Testis (tissue), 2 donors: ENCODE measurements at regions not wholly inside any gene's neighbourhood (a gene's known extent, or its start where the extent isn't known, plus 50 kb on each side); places are given as distances from the start of the nearest gene placed in this dataset.
"Not testable (repeated sequence)": the region's sequence is repeated elsewhere in the genome, so short reads cannot be mapped to it uniquely, and the experiment has no call there.

Source experiments
- CTCF ChIP-seq, 3 experiments: fragments of 450-650 bp in 2 of 3; fragments of 200-600 bp in 1 of 3; sonication (generic) in 1 of 3; IDR thresholded peaks; one replicate each; pipeline ENCODE4 v1.5.1; 2016 to 2019; ENCODE audit warnings: antibody characterized with exemption in 3 of 3, mild to moderate bottlenecking in 2 of 3, moderate library complexity in 1 of 3
- POLR2A ChIP-seq: fragments of 450-650 bp; IDR thresholded peaks from one replicate; pipeline ENCODE4 v1.6.1; 2017; ENCODE audit warnings: antibody characterized with exemption, mild to moderate bottlenecking, moderate library complexity

GRCh38 chr14:37693420-37693819 lies 98.0 kb downstream of the TTC6 start:
- TF ChIP-seq POLR2A; CTCF (IDR thresholded peaks at IDR 0.05): not testable (repeated sequence)
